ENCODE measurements at regions not wholly inside any gene's neighbourhood (a gene's known extent, or its start where the extent isn't known, plus 50 kb on each side); places are given as distances from the start of the nearest gene placed in this dataset.

GRCh38 chr5:152066784-152067183 lies 142.1 kb upstream of the GLRA1 start:
- TF ChIP-seq EZH2phosphoT487 (IDR thresholded peaks at IDR 0.05) (no peak), CTCF (IDR thresholded peaks at IDR 0.05) (no peak), EZH2 (IDR thresholded peaks at IDR 0.05) (no peak)
